Suprapubic skin (tissue), 4 donors: ENCODE measurements at regions not wholly inside any gene's neighbourhood (a gene's known extent, or its start where the extent isn't known, plus 50 kb on each side); places are given as distances from the start of the nearest gene placed in this dataset.
"Not testable (repeated sequence)": the region's sequence is repeated elsewhere in the genome, so short reads cannot be mapped to it uniquely, and the experiment has no call there.

Experiments used
- POLR2A ChIP-seq, 2 donors: fragments of 450-650 bp; IDR thresholded peaks; one replicate each; pipeline ENCODE4 v1.6.1; 2017; ENCODE audit warnings: antibody characterized with exemption in 2 of 2, mild to moderate bottlenecking in 2 of 2, moderate library complexity in 2 of 2
- POLR2AphosphoS5 ChIP-seq, 3 donors: sonication (generic); formaldehyde crosslinking; IDR thresholded peaks; one replicate each; pipeline ENCODE4 v1.6.1; 2017; ENCODE audit warnings: antibody characterized with exemption in 3 of 3

DNA sequence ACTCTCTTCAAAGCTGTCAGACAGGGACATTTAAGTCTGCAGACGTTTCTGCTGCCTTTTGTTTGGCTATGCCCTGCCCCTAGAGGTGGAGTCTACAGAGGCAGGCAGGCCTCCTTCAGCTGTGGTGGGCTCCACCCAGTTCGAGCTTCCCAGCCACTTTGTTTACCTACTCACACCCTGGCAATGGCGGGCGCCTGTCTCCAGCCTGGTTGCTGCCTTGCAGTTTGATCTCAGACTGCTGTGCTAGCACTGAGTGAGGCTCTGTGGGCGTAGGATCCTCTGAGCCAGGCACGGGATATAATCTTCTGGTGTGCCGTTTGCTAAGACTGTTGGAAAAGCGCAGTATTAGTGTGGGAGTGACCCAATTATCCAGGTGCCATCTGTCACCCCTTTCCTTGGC lies 499.8 kb upstream of the IZUMO3 start:
- TF ChIP-seq POLR2AphosphoS5, POLR2A (IDR thresholded peaks at IDR 0.05): not testable (repeated sequence)
